Liver (tissue), 8 donors: ENCODE measurements at regions not wholly inside any gene's neighbourhood (a gene's known extent, or its start where the extent isn't known, plus 50 kb on each side); places are given as distances from the start of the nearest gene placed in this dataset.

ENCODE experiments used
- DNase-seq: peaks from one replicate; pipeline ENCODE4 v3.0.0-alpha.2; 2017; ENCODE audit warnings: low spot score
- H3K27ac ChIP-seq, 2 donors: one replicate each; pipeline ENCODE4 v1.7.0; 2013; ENCODE audit warnings: inconsistent platforms in 2 of 2, low read length in 2 of 2, control low read depth in 1 of 2, low read depth in 1 of 2, mild to moderate bottlenecking in 1 of 2
- H3K27me3 ChIP-seq, 4 donors: one replicate each; pipeline versions ENCODE4 v1.6.1 to v1.7.0; 2013; ENCODE audit warnings: low read length in 3 of 4, inconsistent platforms in 1 of 4, mild to moderate bottlenecking in 1 of 4, moderate library complexity in 1 of 4; ENCODE audit not compliant: control insufficient read depth in 4 of 4, insufficient read depth in 4 of 4
- H3K36me3 ChIP-seq, 4 donors: one replicate each; pipeline versions ENCODE4 v1.6.1 to v1.7.0; 2013; ENCODE audit warnings: low read length in 3 of 4, mild to moderate bottlenecking in 3 of 4, low read depth in 1 of 4, moderate library complexity in 1 of 4; ENCODE audit not compliant: control insufficient read depth in 4 of 4, insufficient read depth in 3 of 4
- H3K4me1 ChIP-seq, 4 donors: one replicate each; pipeline versions ENCODE4 v1.6.1 to v1.7.0; 2013; ENCODE audit warnings: low read length in 3 of 4, mild to moderate bottlenecking in 3 of 4, moderate library complexity in 1 of 4; ENCODE audit not compliant: control insufficient read depth in 4 of 4, insufficient read depth in 4 of 4
- H3K4me3 ChIP-seq, 3 donors: one replicate each; pipeline versions ENCODE4 v1.6.1 to v1.7.0; 2013; ENCODE audit warnings: low read length in 3 of 3, control low read depth in 1 of 3, low read depth in 1 of 3, mild to moderate bottlenecking in 1 of 3
- H3K9ac ChIP-seq, 2 donors: one replicate each; pipeline ENCODE4 v1.7.0; 2013; ENCODE audit warnings: low read length in 2 of 2, mild to moderate bottlenecking in 2 of 2, moderate library complexity in 2 of 2, control low read depth in 1 of 2, low read depth in 1 of 2
- H3K9me3 ChIP-seq, 4 donors: one replicate each; pipeline versions ENCODE4 v1.6.1 to v1.7.0; 2013; ENCODE audit warnings: low read length in 3 of 4; ENCODE audit not compliant: control insufficient read depth in 4 of 4
- ATF3 ChIP-seq: IDR thresholded peaks from 2 replicates; pipeline ENCODE4 v1.6.1; 2016; ENCODE audit warnings: antibody characterized with exemption
- CTCF ChIP-seq: fragments of 150-350 bp; IDR thresholded peaks from 2 replicates; pipeline ENCODE4 v1.5.1; 2017; ENCODE audit warnings: improper control_type of control experiment, low read depth, low read length; ENCODE audit not compliant: missing input control
- EGR1 ChIP-seq, 2 donors: IDR thresholded peaks; 2 replicates each; pipeline ENCODE4 v1.6.1; 2016 to 2018; ENCODE audit warnings: antibody characterized with exemption in 2 of 2, low read depth in 2 of 2
- FOXA1 ChIP-seq: IDR thresholded peaks from 2 replicates; pipeline ENCODE4 v1.6.1; 2016; ENCODE audit warnings: antibody characterized with exemption
- FOXA2 ChIP-seq: IDR thresholded peaks from 2 replicates; pipeline ENCODE4 v1.6.1; 2016; ENCODE audit warnings: antibody characterized with exemption
- GABPA ChIP-seq, 2 donors: IDR thresholded peaks in 1 of 2; conservative IDR thresholded peaks in 1 of 2; 2 replicates each; pipeline ENCODE4 v1.6.1; 2016; ENCODE audit warnings: antibody characterized with exemption in 2 of 2, mild to moderate bottlenecking in 1 of 2, moderate library complexity in 1 of 2
- HNF4A ChIP-seq, 2 donors: conservative IDR thresholded peaks; 2 replicates each; pipeline ENCODE4 v1.6.1; 2016; ENCODE audit warnings: antibody characterized with exemption in 2 of 2, mild to moderate bottlenecking in 2 of 2
- HNF4G ChIP-seq: IDR thresholded peaks from 2 replicates; pipeline ENCODE4 v1.6.1; 2016; ENCODE audit warnings: antibody characterized with exemption
- JUND ChIP-seq, 2 donors: IDR thresholded peaks; 2 replicates each; pipeline ENCODE4 v1.6.1; 2016; ENCODE audit warnings: antibody characterized with exemption in 2 of 2
- MAX ChIP-seq: IDR thresholded peaks from 2 replicates; pipeline ENCODE4 v1.6.1; 2016; ENCODE audit warnings: antibody characterized with exemption
- NR2F2 ChIP-seq: IDR thresholded peaks from 2 replicates; pipeline ENCODE4 v1.6.1; 2016; ENCODE audit warnings: antibody characterized with exemption
- RAD21 ChIP-seq, 2 donors: IDR thresholded peaks; 2 replicates each; pipeline ENCODE4 v1.6.1; 2016; ENCODE audit warnings: antibody characterized with exemption in 2 of 2, mild to moderate bottlenecking in 2 of 2
- REST ChIP-seq: IDR thresholded peaks from 2 replicates; pipeline ENCODE4 v1.6.1; 2016; ENCODE audit warnings: antibody characterized with exemption, mild to moderate bottlenecking
- RXRA ChIP-seq, 2 donors: IDR thresholded peaks; 2 replicates each; pipeline ENCODE4 v1.6.1; 2017 to 2018; ENCODE audit warnings: antibody characterized with exemption in 2 of 2, mild to moderate bottlenecking in 1 of 2
- TAF1 ChIP-seq: conservative IDR thresholded peaks from 2 replicates; pipeline ENCODE4 v1.6.1; 2016; ENCODE audit warnings: antibody characterized with exemption, mild to moderate bottlenecking
- ZBTB33 ChIP-seq: IDR thresholded peaks from 2 replicates; pipeline ENCODE4 v1.6.1; 2016; ENCODE audit warnings: antibody characterized with exemption
- WGBS: extraction: QIAGEN DNeasy Blood & Tissue Kit; methylation state at CpG from one replicate; pipeline ENCODE4 v1.1.7; 2013; 5-methylcytosine and 5-hydroxymethylcytosine counted together
- donor health status: healthy.
- donor health status: healthy.
- donor health status: healthy.
- donor health status: healthy.
- donor health status: healthy.

GRCh38 chr1:168369655-168370054 lies 89.0 kb downstream of the TBX19 start:
- H3K4me1 ChIP-seq: no peaks in the 10 kb centered on the region
- no peaks in the 10 kb centered on the region for H3K36me3 ChIP-seq
- TF ChIP-seq CTCF (no peak), NR2F2 (no peak), RAD21 (IDR thresholded peaks at IDR 0.05) (no peak), FOXA2 (no peak), ATF3 (no peak), HNF4G (no peak), TAF1 (no peak), MAX (no peak), RXRA (IDR thresholded peaks at IDR 0.05) (no peak), JUND (IDR thresholded peaks at IDR 0.05) (no peak), ZBTB33 (no peak), GABPA (IDR thresholded peaks at IDR 0.05 in 1 of 2, conservative IDR thresholded peaks at IDR 0.05 in 1 of 2) (no peak), REST (no peak), HNF4A (conservative IDR thresholded peaks at IDR 0.05) (no peak)
- H3K9ac ChIP-seq: no peak overlapping the region
- DNase-seq: no peak
- H3K9me3 ChIP-seq: no peaks in the 10 kb centered on the region
- H3K27ac ChIP-seq: no peak overlapping the region
- H3K4me3 ChIP-seq: no peak overlapping the region
- WGBS: 94% methylated on average over 5 of the region's 5 CpGs
- no peaks in the 10 kb centered on the region for H3K27me3 ChIP-seq

GRCh38 chr1:168368131-168368530 lies 87.5 kb downstream of the TBX19 start:
- no peaks in the 10 kb centered on the region for H3K9me3 ChIP-seq
- WGBS: 76% methylated on average over 1 of the region's 1 CpG
- TF ChIP-seq HNF4A (conservative IDR thresholded peaks at IDR 0.05) (no peak), ATF3 (no peak), EGR1 (IDR thresholded peaks at IDR 0.05; ENCODE audit: low read depth in 2 of 2) (no peak), CTCF (no peak), RXRA (IDR thresholded peaks at IDR 0.05) (no peak), JUND (IDR thresholded peaks at IDR 0.05) (no peak), NR2F2 (no peak), HNF4G (no peak), ZBTB33 (no peak), TAF1 (no peak), FOXA1 (no peak)

More at GRCh38 chr1:168368131-168368530, 87.5 kb downstream of the TBX19 start:
- H3K27ac ChIP-seq: no peak overlapping the region
- DNase-seq: no peak
- no peak overlapping the region for H3K9ac ChIP-seq
- H3K36me3 ChIP-seq: no peaks in the 10 kb centered on the region
- no peak overlapping the region for H3K4me3 ChIP-seq
- no peaks in the 10 kb centered on the region for H3K27me3 ChIP-seq
- H3K4me1 ChIP-seq: no peaks in the 10 kb centered on the region
